Esophagus muscularis mucosa (tissue), 3 donors: ENCODE measurements at regions not wholly inside any gene's neighbourhood (a gene's known extent, or its start where the extent isn't known, plus 50 kb on each side); places are given as distances from the start of the nearest gene placed in this dataset.
"Not testable (repeated sequence)": the region's sequence is repeated elsewhere in the genome, so short reads cannot be mapped to it uniquely, and the experiment has no call there.

ENCODE experiments used
- CTCF ChIP-seq, 3 experiments: fragments of 200-600 bp in 2 of 3; fragments of 450-650 bp in 1 of 3; sonication (generic) in 2 of 3; IDR thresholded peaks; one replicate each; pipeline ENCODE4 v1.5.1; 2017 to 2019; ENCODE audit warnings: antibody characterized with exemption in 3 of 3, mild to moderate bottlenecking in 2 of 3, moderate library complexity in 1 of 3
- POLR2A ChIP-seq: fragments of 450-650 bp; IDR thresholded peaks from one replicate; pipeline ENCODE4 v1.6.1; 2017; ENCODE audit warnings: antibody characterized with exemption, moderate library complexity, mild to moderate bottlenecking, low read depth

DNA sequence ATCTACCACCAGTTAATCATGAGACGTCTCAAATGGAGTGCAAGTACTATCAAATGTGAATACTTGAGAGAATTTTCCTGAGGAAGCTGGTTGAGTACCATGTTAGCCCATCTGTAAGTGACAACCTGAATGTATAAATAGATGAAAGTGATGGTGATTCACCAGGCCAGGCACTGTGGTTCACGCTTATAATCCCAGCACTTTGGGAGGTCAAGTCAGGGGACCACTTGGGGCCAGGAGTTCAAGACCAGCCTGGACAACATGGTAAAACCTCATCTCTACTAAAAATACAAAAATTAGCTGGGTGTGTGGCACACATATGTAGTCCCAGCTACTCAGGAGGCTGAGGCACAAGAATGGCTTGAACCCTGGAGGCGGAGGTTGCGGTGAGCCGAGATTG is 288.0 kb upstream of the CLEC14A start:
- TF ChIP-seq CTCF (IDR thresholded peaks at IDR 0.05); POLR2A: not testable (repeated sequence)
